ENCODE measurements at regions not wholly inside any gene's neighbourhood (a gene's known extent, or its start where the extent isn't known, plus 50 kb on each side); places are given as distances from the start of the nearest gene placed in this dataset.

DNA sequence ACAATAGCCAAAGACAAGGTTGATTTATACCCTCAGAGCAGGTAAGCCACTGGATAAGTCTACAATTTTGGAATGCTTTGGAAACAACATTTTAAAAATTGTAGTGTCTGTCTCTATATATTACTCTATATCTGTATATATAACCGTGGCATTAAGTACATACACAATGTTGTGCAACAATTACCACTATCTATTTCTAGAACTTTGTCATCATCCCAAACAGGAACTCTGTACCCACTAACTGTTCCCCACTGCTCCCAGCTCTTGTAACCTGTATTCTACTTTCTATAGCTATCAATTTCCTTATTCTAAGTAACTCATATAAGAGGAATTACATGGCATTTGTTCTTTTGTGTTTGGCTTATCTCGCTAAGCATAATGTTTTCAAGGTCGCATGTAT is 78.2 kb upstream of the ASCC3 start:
- TF ChIP-seq, protein P1, sequence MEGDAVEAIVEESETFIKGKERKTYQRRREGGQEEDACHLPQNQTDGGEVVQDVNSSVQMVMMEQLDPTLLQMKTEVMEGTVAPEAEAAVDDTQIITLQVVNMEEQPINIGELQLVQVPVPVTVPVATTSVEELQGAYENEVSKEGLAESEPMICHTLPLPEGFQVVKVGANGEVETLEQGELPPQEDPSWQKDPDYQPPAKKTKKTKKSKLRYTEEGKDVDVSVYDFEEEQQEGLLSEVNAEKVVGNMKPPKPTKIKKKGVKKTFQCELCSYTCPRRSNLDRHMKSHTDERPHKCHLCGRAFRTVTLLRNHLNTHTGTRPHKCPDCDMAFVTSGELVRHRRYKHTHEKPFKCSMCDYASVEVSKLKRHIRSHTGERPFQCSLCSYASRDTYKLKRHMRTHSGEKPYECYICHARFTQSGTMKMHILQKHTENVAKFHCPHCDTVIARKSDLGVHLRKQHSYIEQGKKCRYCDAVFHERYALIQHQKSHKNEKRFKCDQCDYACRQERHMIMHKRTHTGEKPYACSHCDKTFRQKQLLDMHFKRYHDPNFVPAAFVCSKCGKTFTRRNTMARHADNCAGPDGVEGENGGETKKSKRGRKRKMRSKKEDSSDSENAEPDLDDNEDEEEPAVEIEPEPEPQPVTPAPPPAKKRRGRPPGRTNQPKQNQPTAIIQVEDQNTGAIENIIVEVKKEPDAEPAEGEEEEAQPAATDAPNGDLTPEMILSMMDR (IDR thresholded peaks at IDR 0.05) = no peak
- TF ChIP-seq POLR2A (IDR thresholded peaks at IDR 0.05) = no peak

Data from heart left ventricle (tissue), 13 donors.